ENCODE measurements at regions not wholly inside any gene's neighbourhood (a gene's known extent, or its start where the extent isn't known, plus 50 kb on each side); places are given as distances from the start of the nearest gene placed in this dataset.

DNA sequence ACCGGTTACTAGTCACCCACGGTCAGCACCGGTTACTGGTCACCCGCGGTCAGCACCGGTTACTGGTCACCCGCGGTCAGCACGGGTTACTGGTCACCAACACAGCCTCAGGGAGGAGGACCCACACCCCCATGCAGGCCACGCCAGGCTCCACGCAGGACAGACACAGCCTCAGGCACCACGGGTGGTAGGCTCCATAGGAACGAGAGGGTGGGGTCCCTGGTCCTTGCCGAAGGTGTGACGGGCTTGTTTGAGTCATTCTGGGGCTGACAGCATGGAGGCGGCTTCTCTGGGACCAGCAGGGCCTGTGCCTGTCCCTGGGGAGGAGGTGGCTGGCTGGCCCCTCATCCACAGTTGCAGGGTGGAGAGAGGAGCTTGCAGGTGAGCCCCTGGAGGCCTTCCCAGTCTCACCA, 122.8 kb upstream of the SOX1 start:
- TF ChIP-seq SUZ12 (IDR thresholded peaks at IDR 0.05) (no peak), ARNT (IDR thresholded peaks at IDR 0.05) (no peak), HDGF (IDR thresholded peaks at IDR 0.05; ENCODE audit: borderline replicate concordance) (no peak), TARDBP (IDR thresholded peaks at IDR 0.05) (no peak), FOXA1 (IDR thresholded peaks at IDR 0.05) (no peak), L3MBTL2 (conservative IDR thresholded peaks at IDR 0.05) (no peak), ZNF384 (IDR thresholded peaks at IDR 0.05) (no peak), SP1 (IDR thresholded peaks at IDR 0.05) (no peak), ELF4 (IDR thresholded peaks at IDR 0.05) (no peak), NFRKB (IDR thresholded peaks at IDR 0.05) (no peak), FOXK2 (IDR thresholded peaks at IDR 0.05) (no peak)

Data from HEK293T (cell line).